ENCODE measurements at regions not wholly inside any gene's neighbourhood (a gene's known extent, or its start where the extent isn't known, plus 50 kb on each side); places are given as distances from the start of the nearest gene placed in this dataset.

DNA sequence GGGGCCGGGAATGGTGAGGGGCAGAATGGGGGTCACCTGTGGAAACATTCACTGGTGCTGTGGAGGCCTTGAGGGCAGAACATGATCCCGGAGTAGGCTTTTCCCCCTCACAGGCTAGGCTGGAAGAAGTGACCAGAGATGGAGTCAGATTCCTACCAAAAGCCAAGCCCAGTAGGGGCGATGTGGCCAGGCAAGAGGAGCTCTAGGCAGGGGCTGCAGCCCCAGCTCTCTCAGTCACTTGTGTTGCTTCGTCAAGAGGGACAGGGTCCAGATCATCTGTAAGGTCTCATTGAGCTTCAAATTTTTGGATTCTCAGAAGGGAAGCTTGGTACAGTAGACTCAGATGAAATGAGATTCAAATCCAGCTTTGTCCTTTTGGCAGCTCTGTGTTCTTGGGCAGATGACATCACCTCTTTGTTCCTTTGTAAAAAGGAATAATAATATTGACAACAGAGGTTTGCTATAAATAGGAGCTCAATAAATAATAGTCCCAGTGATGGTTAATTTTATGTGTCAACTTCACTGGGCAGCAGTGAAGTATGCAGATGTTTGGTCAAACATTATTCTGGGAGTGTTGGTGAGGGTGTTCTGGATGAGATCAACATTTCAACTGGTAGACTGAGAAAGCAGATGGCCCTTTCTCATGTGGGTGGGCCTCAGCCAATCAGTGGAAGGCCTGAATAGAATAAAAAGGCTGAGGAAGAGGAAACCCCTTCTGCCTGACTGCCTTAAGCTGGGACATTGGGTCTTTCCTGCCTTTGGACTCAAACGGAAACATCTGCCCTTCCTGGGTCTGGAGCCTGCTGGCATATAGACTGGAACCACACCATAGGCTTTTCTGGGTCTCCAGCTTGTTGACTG is 324.7 kb upstream of the USP24 start:
- Histone ChIP-seq H3K9me3 (no peaks in the 10 kb centered on the region), H3K27ac (no peak overlapping the region), H3K36me3 (ENCODE audit: low read depth, missing control alignments) (no peaks in the 10 kb centered on the region), H3K27me3 (no peaks in the 10 kb centered on the region), H3K4me1 (no peaks in the 10 kb centered on the region), H3K4me3 (no peak overlapping the region)
- 90 to 91% methylated on average over 4 to 5 of the region's 5 CpGs for whole genome bisulfite sequencing, 2 donors
- DNase-seq, result no peak
- TF ChIP-seq POLR2A (IDR thresholded peaks at IDR 0.05), result no peak
- no peak for TF ChIP-seq CTCF (IDR thresholded peaks at IDR 0.05)
- intact Hi-C loops (cut with DNase I; ENCODE audit: low total_unique reads), result no loop called here

- Histone ChIP-seq H3K9me3 (no peaks in the 10 kb centered on the region), H3K4me1 (no peaks in the 10 kb centered on the region), H3K36me3 (ENCODE audit: low read depth, missing control alignments) (no peaks in the 10 kb centered on the region), H3K27ac (no peak overlapping the region), H3K27me3 (no peaks in the 10 kb centered on the region), H3K4me3 (no peak overlapping the region)
- DNase-seq, result no peak
- intact Hi-C loops (cut with DNase I; ENCODE audit: low total_unique reads), result no loop called here
- no peak for TF ChIP-seq POLR2A (IDR thresholded peaks at IDR 0.05)
- TF ChIP-seq CTCF (IDR thresholded peaks at IDR 0.05), result no peak
- 97 to 98% methylated on average over 2 of the region's 2 CpGs for WGBS, 2 donors
These were observed 323.3 kb upstream of the USP24 start for GRCh38 chr1:55538428-55538827.

DNA sequence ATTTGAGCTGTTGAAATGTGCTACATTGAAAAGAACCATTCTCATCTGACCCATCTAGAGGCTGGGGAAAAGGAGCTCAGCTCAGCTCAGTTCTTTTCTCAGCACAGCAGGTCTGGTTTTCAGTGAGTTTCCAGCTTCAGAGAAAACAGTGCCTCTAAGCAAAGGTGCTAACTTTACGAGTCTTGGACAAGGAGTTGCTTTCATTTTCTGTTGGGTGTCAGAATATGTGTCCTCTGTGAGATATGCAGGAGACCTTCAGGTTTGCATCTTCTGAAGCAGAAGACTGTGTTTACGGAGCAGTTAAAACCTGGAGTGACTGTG is 321.3 kb upstream of the USP24 start:
- intact Hi-C loops (cut with DNase I; ENCODE audit: low total_unique reads), result no loop called here
- Histone ChIP-seq H3K9me3 (no peaks in the 10 kb centered on the region), H3K36me3 (ENCODE audit: low read depth, missing control alignments) (no peaks in the 10 kb centered on the region), H3K4me3 (no peak overlapping the region), H3K27me3 (no peaks in the 10 kb centered on the region), H3K4me1 (no peaks in the 10 kb centered on the region), H3K27ac (peak overlapping the region; percentile 12 to 25)
- no peak for TF ChIP-seq CTCF (IDR thresholded peaks at IDR 0.05)
- TF ChIP-seq POLR2A (IDR thresholded peaks at IDR 0.05), result no peak
- DNase-seq, result no peak
- 50 to 55% methylated on average over 2 of the region's 2 CpGs for WGBS, 2 donors

DNA sequence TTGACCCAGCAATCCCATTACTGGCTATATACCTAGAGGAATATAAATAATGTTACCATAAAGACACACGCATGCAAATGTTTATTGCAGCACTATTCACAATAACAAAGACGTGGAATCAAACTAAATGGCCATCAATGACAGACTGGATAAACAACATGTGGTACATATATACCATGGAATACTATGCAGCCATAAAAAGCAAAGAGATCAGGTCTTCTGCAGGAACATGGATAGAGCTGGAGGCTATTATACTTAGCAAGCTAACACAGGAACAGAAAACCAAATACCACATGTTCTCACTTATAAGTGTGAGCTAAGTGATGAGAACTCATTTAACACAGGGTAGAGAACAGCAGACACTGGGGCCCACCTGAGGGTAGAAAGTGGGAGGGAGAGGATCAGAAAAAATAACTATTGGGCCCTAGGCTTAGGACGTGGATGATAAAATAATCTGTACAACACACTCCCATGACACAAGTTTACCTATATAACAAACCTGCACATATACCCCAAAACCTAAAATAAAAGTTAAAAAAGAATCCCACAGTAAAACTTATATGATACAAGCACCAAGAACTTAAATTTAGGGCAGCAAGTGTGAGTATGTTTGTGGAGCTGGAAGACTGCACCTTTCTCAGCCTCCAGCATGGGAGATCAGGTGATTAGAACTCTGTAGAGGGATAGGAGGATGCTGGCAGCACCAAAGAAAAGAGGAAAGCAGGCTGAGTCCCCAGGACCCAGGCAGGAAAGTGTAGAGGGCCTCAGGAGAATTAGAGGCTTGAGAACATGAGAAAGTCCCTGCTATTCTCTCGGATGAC is 320.8 kb upstream of the USP24 start:
- Histone ChIP-seq H3K27ac (peak overlapping the region; percentile 12 to 25), H3K4me1 (no peaks in the 10 kb centered on the region), H3K36me3 (ENCODE audit: low read depth, missing control alignments) (no peaks in the 10 kb centered on the region), H3K9me3 (no peaks in the 10 kb centered on the region), H3K4me3 (no peak overlapping the region), H3K27me3 (no peaks in the 10 kb centered on the region)
- WGBS, 2 donors, result 81 to 83% methylated on average over 4 of the region's 4 CpGs
- DNase-seq, result no peak
- TF ChIP-seq CTCF (IDR thresholded peaks at IDR 0.05), result no peak
- TF ChIP-seq POLR2A (IDR thresholded peaks at IDR 0.05), result no peak
- intact Hi-C loops (cut with DNase I; ENCODE audit: low total_unique reads), result no loop called here

Measured in testis (tissue), 2 donors.